T1000 (cell line): ENCODE measurements at regions not wholly inside any gene's neighbourhood (a gene's known extent, or its start where the extent isn't known, plus 50 kb on each side); places are given as distances from the start of the nearest gene placed in this dataset.

Experiments used
- DNase-seq: peaks from one replicate; lab custom pipeline; 2025; ENCODE audit warnings: mixed read lengths; lab: John Stamatoyannopoulos, UW

DNA sequence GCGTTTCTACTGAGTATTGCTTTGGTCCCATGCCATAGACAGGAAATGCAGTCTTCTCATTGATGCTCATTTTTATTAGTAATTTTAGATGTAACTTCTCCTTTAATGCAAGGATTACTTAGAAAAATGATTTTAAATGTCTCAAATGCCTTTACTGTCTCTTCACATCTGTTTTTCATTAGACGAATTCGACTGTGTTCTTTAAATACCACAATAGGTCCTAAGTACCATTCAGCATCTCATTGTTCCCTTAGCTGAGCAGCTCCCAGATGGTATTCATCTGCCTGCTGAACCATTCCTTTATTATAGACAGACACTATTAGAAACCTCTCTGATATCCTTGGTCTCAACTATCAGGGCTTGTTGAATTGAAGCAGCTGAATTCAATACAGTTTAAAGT lies 113.6 kb downstream of the LSMEM1 start:
- DNase-seq: no peak

DNA sequence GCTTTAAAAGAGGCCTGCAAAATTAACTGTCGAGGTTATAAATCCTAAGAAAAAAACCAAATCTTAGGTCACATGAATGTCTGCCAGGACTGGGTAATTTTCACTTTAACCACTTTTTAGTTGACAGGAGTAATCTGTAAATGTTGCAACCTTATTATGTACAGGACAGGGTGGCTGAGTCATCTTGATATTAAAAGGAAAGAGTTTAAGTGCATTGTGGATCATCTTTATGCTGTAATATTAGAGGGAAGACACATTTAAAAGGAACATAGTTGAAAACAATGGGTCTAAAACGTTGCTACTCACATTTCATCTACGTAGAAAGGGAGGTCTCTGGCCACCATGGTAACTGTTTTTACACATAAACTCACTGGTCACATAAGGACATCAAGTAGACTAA lies 115.5 kb downstream of the LSMEM1 start:
- no peak for DNase-seq

- DNase-seq: no peak
Observed at GRCh38 chr7:112596981-112597380, 116.2 kb downstream of the LSMEM1 start.

GRCh38 chr7:112603673-112604072 lies 122.9 kb downstream of the LSMEM1 start:
- no peak for DNase-seq

- no peak for DNase-seq
Observed at GRCh38 chr7:112610636-112611035, 129.8 kb downstream of the LSMEM1 start.

- no peak for DNase-seq
Observed at GRCh38 chr7:112615701-112616100, 134.9 kb downstream of the LSMEM1 start.

DNA sequence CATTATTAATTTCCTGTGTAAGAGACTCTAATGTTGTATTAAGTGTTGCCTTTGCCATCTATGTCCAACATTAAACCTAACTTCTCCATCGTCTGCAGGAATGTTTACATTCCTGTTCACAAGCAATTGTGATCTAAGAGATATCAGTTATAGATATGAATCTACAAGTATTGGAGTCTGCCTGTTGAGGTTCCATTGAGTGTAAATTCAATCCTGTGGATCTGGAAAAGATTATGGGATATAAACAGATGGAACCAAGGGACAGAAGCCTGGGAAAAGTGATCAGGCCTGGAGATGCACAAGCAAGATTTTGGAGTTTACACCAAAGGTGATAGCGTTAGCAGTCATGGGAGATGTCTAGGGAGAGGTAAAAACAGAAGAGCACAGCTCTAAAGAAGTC lies 135.5 kb downstream of the LSMEM1 start:
- no peak for DNase-seq

DNA sequence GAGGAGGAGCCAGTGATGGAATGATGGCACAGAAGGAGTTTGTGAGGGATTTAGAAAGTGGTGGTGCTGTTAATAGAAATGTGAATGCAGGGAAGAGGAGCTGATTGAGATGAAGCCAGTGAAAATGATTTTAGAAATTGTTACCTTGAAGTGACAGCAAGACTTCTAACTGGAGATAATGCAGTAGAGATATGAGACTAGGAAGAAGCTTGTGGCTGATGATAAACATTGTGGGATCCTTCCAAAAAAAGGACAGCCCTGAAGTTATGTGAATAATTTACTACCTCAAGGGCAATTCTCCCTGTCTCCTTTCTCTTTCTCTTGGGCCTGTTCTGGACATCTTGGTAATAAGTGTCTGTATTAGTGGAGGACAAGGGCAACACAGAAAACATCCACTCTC lies 138.6 kb downstream of the LSMEM1 start:
- no peak for DNase-seq

DNA sequence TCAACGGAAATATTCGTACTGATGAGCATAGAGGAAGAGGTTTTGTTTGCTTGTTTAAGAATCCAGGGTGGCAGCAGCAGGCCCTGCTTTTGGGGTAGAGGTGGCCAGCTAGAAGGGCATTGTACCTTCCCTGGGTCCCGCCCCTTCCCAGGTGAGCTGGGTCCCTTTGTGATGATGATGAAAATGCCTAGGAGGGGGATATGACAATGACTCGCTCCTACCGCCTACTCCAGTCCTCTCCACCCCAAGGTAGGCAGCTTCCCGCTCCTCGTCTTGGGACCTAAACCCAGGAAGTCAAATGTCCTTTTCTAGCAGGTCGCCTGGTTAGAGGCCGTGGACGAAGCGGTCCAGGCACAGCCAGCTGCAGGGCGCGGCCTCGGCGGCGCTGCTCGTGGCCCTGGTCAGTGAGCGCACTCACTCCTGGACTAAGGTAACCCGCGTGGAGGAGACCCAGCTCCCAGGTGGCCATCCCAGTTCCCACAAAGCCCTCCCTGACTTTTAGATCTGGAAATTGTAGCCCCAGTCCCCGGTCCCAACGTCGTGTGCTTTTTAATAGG lies 141.4 kb downstream of the LSMEM1 start:
- DNase-seq: no peak

DNA sequence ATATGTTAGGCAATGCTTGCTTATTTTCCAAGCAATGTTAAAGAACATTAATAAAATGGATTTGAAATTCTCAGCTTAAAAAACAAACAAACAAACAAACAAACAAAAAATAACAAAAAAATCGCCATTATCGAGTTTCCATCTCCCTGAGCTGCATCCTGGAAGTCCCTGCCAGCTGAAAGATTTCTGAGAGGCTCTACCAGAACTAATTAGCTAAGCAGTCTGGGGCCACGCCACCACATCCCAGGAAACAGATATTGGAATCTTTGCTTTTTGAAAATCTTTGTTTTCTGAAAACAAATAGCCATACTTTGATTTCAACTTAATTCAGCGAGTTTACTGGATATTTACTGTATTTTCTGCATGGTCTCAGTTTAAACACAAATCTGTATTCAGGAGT lies 143.6 kb downstream of the LSMEM1 start:
- DNase-seq: no peak

DNA sequence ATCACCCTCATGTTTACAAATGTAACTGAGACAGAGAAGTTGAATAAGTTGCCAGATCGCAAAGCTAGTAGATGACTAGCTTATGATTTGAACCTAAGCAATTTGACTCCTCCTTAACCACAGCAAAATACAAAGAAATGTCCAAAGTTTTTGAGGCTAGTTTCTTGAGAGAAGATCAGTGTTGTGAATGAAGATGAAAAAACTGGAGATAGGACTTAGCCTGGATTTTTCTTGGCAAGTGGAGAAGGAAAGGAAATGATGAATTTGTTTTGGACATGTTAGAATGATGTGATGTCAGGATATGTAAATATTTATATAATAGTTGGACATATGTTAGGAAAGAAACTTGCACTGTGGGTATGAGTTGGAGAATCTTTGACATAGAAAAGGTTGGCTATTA lies 149.8 kb downstream of the LSMEM1 start:
- DNase-seq: no peak

DNA sequence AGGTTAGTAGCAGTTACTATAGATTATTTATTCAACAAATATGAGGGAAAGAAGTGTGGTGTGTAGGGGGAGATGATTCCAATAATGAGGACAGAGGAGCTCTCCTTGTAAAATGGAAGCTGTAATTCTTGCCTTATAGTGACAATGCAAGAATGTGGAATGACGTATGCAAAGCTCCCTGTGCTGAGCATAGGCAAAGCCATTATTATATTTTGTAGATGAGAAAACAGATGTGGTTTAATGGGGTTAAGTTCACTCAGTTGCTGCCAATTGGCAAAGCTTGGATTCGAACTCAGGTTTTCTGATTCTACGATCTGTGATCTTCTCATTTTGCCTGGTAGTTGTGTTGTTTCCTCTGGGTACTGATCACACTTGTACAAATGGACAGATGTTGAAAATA lies 153.3 kb downstream of the LSMEM1 start:
- no peak for DNase-seq

GRCh38 chr7:112635742-112636141 lies 154.5 kb downstream of the TMEM168 start:
- no peak for DNase-seq

DNA sequence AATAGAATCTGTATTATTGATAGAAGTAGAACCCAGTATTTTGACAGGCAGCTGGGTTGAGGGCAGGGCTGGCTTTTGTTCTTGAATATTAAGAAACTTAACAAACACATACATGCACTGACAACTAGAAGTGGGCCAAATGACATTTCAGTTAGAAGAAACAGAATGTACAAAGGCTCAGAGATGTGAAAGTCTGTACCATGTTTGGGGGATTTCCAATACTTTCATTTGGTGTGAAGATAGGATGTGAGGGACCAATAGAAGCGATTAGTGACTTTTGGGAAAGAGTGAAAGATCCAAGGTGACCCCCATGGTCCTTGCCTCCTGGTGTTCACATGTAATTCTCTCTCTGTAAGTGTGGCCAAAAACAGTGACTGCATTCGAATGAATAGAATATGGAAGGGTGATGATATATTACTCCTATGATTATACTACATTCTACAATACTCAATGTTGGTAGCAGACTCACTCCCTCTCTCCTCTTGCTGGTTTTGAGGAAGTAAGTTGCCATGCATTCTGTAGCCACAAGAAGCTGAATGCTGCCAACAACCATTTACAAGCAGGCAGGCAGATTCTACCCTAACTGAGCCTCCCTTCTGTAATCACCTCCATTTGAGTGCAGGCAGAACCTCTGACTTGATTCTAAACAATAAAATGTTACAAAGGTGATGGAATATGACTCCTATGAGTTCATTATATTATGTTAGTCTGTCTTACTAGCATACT lies 151.4 kb downstream of the TMEM168 start:
- no peak for DNase-seq

GRCh38 chr7:112640685-112641084 lies 149.5 kb downstream of the TMEM168 start:
- no peak for DNase-seq

DNA sequence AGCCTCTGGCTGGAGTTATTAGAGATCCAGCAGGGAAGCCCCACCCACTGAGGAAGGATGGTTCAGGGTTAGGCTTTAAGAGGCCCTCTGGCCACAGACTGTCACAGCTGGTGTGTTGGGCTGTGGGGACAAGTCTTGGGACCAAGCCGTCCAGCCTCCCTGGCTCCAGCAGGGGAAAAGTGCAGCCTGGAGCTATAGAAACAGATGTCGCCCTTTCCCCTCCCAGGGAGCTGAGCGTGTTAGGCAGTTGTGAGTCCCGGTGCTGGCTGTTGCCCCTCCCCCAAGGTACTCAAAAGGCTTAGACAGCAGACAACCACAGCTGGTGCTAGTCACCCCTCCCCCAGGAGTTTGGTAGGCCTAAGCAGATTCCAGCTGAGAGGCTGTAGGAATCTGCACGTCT lies 143.4 kb downstream of the TMEM168 start:
- DNase-seq: no peak

- DNase-seq: no peak
Observed at GRCh38 chr7:112648781-112649180, 141.4 kb downstream of the TMEM168 start.

DNA sequence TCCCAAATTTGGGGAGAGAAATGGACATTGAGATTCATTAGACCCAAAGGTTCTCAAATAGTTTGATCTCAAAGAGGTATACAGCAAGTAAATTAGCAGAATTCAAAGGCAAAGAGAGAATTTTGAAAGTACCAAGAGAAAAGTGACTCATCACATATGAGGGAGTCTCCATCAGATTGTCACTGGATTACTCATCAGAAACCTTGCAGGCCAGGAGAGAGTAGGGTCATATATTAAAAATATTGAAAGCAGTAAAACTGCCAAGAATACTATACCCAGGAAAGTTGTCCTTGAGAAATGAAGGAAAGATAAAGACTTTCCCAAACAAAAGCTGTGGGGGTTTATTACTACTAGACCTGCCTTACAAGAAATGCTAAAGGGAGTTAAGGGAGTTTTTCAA lies 140.6 kb downstream of the TMEM168 start:
- DNase-seq: no peak

GRCh38 chr7:112654322-112655216 lies 135.6 kb downstream of the TMEM168 start:
- DNase-seq: no peak

DNA sequence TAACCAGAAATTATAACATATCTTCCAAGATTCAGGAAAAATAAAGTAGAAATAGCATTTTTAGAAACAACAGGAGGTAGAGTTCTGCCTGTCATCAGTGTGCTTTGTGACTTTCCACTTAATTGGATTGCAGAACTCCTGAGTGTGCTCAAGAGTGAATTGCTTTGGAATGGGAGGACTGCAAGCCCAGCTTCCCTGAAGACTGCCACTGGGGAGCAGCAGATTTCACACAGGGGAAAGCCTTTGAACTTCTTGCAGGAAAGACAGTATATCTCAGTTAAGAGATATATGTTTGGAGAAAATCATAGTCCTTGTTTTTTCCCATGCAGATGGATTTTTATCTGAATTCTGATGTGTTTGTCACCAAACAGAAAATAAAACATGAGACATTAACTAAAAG lies 124.5 kb downstream of the TMEM168 start:
- DNase-seq: no peak

GRCh38 chr7:112668561-112668960 lies 121.6 kb downstream of the TMEM168 start:
- DNase-seq: no peak

DNA sequence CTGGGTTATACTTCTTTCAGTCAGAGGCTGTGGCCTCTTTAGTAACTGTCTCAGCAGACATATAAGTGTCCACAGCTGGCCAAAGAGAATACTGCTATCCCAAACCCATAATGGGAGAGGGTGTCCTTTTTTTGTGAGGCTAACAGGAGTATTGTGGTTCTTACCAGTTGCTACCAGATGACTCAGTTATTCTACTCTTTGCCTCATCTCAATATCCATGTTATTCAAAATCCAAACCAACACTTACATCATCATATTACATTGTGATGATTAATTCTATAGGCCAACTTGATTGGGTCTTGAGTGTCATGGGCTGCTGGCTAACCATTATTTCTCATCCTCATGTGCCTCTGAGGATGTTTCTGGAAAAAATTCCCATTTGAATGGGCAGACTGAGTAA lies 120.9 kb downstream of the TMEM168 start:
- DNase-seq: no peak

DNA sequence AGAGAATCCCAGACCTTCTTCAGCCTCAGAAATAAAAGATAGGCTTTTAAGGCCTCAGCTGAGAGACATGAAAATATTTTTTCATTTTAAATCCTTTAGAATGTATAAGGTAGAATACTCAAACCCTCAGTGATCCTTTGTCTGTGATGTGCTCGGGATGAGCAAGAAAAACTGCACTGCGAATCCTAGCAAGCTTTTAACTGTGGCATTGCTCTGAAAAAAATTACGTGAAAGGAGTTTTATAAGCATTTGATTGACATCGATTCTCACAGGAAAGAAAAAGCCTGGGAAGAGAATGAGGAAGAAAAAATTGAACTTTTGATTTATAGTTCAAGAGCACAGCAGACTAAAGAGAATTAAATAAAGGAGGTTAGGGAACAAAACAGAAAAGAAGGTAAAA lies 120.0 kb downstream of the TMEM168 start:
- no peak for DNase-seq
